ENCODE measurements at regions not wholly inside any gene's neighbourhood (a gene's known extent, or its start where the extent isn't known, plus 50 kb on each side); places are given as distances from the start of the nearest gene placed in this dataset.
"Not testable (repeated sequence)": the region's sequence is repeated elsewhere in the genome, so short reads cannot be mapped to it uniquely, and the experiment has no call there.

DNA sequence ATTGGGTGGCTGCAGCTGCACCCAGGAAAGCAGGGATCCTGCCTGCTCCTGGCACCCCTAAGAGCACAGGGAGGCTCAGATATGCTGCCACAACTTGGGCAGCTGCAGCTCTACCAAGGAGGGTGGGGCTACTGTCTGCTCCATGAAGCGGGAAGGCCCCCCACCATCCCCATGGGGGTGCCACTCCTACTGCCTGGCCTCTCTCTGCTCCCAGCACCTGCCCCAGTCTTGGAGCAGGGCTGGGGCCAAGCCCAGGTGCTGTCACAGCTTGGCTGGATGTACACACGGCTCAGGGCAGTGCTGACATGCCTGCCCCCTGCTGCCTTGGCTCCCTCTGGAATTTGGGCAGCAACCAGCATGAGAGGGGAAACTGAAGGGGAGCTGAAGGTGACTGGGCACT, 214.7 kb upstream of the PLPPR1 start (continued):
- TF ChIP-seq, protein P1, sequence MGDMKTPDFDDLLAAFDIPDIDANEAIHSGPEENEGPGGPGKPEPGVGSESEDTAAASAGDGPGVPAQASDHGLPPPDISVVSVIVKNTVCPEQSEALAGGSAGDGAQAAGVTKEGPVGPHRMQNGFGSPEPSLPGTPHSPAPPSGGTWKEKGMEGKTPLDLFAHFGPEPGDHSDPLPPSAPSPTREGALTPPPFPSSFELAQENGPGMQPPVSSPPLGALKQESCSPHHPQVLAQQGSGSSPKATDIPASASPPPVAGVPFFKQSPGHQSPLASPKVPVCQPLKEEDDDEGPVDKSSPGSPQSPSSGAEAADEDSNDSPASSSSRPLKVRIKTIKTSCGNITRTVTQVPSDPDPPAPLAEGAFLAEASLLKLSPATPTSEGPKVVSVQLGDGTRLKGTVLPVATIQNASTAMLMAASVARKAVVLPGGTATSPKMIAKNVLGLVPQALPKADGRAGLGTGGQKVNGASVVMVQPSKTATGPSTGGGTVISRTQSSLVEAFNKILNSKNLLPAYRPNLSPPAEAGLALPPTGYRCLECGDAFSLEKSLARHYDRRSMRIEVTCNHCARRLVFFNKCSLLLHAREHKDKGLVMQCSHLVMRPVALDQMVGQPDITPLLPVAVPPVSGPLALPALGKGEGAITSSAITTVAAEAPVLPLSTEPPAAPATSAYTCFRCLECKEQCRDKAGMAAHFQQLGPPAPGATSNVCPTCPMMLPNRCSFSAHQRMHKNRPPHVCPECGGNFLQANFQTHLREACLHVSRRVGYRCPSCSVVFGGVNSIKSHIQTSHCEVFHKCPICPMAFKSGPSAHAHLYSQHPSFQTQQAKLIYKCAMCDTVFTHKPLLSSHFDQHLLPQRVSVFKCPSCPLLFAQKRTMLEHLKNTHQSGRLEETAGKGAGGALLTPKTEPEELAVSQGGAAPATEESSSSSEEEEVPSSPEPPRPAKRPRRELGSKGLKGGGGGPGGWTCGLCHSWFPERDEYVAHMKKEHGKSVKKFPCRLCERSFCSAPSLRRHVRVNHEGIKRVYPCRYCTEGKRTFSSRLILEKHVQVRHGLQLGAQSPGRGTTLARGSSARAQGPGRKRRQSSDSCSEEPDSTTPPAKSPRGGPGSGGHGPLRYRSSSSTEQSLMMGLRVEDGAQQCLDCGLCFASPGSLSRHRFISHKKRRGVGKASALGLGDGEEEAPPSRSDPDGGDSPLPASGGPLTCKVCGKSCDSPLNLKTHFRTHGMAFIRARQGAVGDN (IDR thresholded peaks at IDR 0.05), result no peak
- no peak for TF ChIP-seq EGR1 (IDR thresholded peaks at IDR 0.05; ENCODE audit: borderline replicate concordance in 1 of 2, low read depth in 2 of 2, low read length in 2 of 2)

DNA sequence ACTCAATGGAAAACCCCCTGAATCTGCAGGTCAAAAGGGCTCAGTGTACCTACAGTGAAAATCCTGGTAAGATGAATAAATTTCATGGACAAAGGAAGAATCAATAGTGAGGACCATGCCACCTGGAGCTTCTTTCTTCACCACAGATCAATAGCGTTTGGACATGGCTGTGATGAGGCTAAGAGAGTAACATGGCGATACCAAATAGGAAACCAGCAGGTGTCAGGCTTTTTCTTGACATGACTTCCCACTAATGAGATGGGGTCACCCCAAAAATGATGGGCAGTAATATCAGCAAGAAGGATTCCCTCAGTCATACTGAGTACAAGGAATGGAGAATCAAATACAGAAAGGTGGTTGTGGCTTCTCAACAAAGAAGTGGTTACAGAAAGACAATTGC, 208.5 kb upstream of the PLPPR1 start:
- Histone ChIP-seq H3K27ac (ENCODE audit: control insufficient read depth, insufficient read depth) (no peak overlapping the region), H3K4me2 (ENCODE audit: control insufficient read depth, insufficient read depth) (no peak overlapping the region), H4K20me1 (ENCODE audit: control insufficient read depth, insufficient read depth) (no peaks in the 10 kb centered on the region), H3K4me1 (ENCODE audit: control insufficient read depth, insufficient read depth, low read length) (no peaks in the 10 kb centered on the region), H3K9ac (ENCODE audit: control insufficient read depth, insufficient read depth, low read length) (no peak overlapping the region), H2AFZ (ENCODE audit: control insufficient read depth, low read depth, low read length) (no peak overlapping the region), H3K27me3 (replicated peaks in 1 of 2; ENCODE audit: control insufficient read depth in 2 of 2, insufficient read depth in 2 of 2, low read length in 1 of 2) (no peaks in the 10 kb centered on the region), H3K79me2 (ENCODE audit: control insufficient read depth, insufficient read depth, low read length) (no peaks in the 10 kb centered on the region), H3K4me3 (no peak overlapping the region; the same call in 1 of the 2 replicates), H3K36me3 (ENCODE audit: control insufficient read depth in 2 of 2, insufficient read depth in 2 of 2, low read length in 1 of 2) (no peaks in the 10 kb centered on the region), H3K9me3 (replicated peaks; ENCODE audit: control insufficient read depth, insufficient read depth, low read length) (no peaks in the 10 kb centered on the region)
- ATAC-seq (no peak), FAIRE-seq (no peak), DNase-seq (ENCODE audit: low read depth, low spot score) (no peak)
- ChIA-PET POLR2A (no interaction called here), CTCF (no interaction called here), RAD21 (ENCODE audit: unreplicated experiment) (no interaction called here), SMC1A (ENCODE audit: uncharacterized antibody, unreplicated experiment) (no interaction called here)
- WGBS (ENCODE audit: insufficient coverage, insufficient replicate concordance, low lambda C conversion rate, missing lambda C conversion rate), result 63% methylated on average over 2 of the region's 2 CpGs
- intact Hi-C loops (cut with micrococcal nuclease; ENCODE audit: unreplicated experiment), result no loop called here
- no peak for TF ChIP-seq SMARCA5 (IDR thresholded peaks at IDR 0.05)
- TF ChIP-seq RUNX3 (IDR thresholded peaks at IDR 0.05; ENCODE audit: low read length), result no peak
- TF ChIP-seq DPF2 (IDR thresholded peaks at IDR 0.05), result no peak
- no TSS peak for BruUV-seq (replicated peaks)
- in situ Hi-C loops (cut with MboI), result no loop called here

DNA sequence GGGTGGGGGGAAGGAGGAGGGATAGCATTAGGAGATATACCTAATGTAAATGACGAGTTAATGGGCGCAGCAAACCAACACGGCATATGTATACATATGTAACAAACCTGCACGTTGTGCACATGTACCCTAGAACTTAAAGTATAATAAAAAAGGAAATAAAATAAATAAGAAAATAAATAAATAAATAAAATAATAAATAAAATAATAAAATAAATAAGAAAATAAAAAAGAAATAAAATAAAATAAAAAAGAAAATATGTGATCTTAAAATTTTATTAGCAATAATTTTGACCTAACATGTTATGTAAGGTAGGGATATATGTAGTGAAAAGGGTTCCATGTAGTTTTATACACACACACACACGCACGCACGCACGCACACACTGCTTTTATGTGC, 195.5 kb upstream of the PLPPR1 start:
- RAD21 ChIA-PET (ENCODE audit: unreplicated experiment); intact Hi-C loops (cut with micrococcal nuclease; ENCODE audit: unreplicated experiment); DNase-seq (ENCODE audit: low read depth, low spot score); H3K4me1 ChIP-seq (ENCODE audit: control insufficient read depth, insufficient read depth, low read length); H3K27me3 ChIP-seq (replicated peaks in 1 of 2; ENCODE audit: control insufficient read depth in 2 of 2, insufficient read depth in 2 of 2, low read length in 1 of 2); H3K79me2 ChIP-seq (ENCODE audit: control insufficient read depth, insufficient read depth, low read length); H2AFZ ChIP-seq (ENCODE audit: control insufficient read depth, low read depth, low read length); H3K4me2 ChIP-seq (ENCODE audit: control insufficient read depth, insufficient read depth); SMC1A ChIA-PET (ENCODE audit: uncharacterized antibody, unreplicated experiment); H3K36me3 ChIP-seq (ENCODE audit: control insufficient read depth in 2 of 2, insufficient read depth in 2 of 2, low read length in 1 of 2); H3K9ac ChIP-seq (ENCODE audit: control insufficient read depth, insufficient read depth, low read length); CTCF ChIA-PET; H3K9me3 ChIP-seq (replicated peaks; ENCODE audit: control insufficient read depth, insufficient read depth, low read length); H4K20me1 ChIP-seq (ENCODE audit: control insufficient read depth, insufficient read depth); H3K4me3 ChIP-seq; ATAC-seq; BruUV-seq (replicated peaks); in situ Hi-C loops (cut with MboI); H3K27ac ChIP-seq (ENCODE audit: control insufficient read depth, insufficient read depth); FAIRE-seq; POLR2A ChIA-PET: not testable (repeated sequence)
- 45% methylated on average over 8 of the region's 8 CpGs for WGBS (ENCODE audit: insufficient coverage, insufficient replicate concordance, low lambda C conversion rate, missing lambda C conversion rate)
